Ascending aorta (tissue), 2 donors: ENCODE measurements at regions not wholly inside any gene's neighbourhood (a gene's known extent, or its start where the extent isn't known, plus 50 kb on each side); places are given as distances from the start of the nearest gene placed in this dataset.

Source experiments
- DNase-seq, 2 donors: peaks; one replicate each; pipeline ENCODE4 v3.0.0-alpha.2; 2019; ENCODE audit warnings: low spot score in 2 of 2
- H3K27ac ChIP-seq, 2 donors: fragments of 200-600 bp; sonication (generic); one replicate each; pipeline ENCODE4 v1.5.1; 2016 to 2017; ENCODE audit warnings: mild to moderate bottlenecking in 1 of 2
- H3K27me3 ChIP-seq: fragments of 200-600 bp; sonication (generic); one replicate; pipeline ENCODE4 v1.5.1; 2017
- H3K36me3 ChIP-seq, 2 donors: fragments of 200-600 bp; sonication (generic); one replicate each; pipeline ENCODE4 v1.5.1; 2016
- H3K4me1 ChIP-seq, 2 donors: fragments of 200-600 bp; sonication (generic); one replicate each; pipeline ENCODE4 v1.5.1; 2016 to 2017; ENCODE audit warnings: mild to moderate bottlenecking in 1 of 2
- H3K4me3 ChIP-seq, 2 donors: fragments of 200-600 bp; sonication (generic); one replicate each; pipeline ENCODE4 v1.5.1; 2016 to 2017; ENCODE audit warnings: mild to moderate bottlenecking in 1 of 2
- H3K9me3 ChIP-seq, 2 donors: fragments of 200-600 bp; sonication (generic); one replicate each; pipeline ENCODE4 v1.5.1; 2016
- CTCF ChIP-seq, 3 experiments: fragments of 200-600 bp in 2 of 3; fragments of 450-650 bp in 1 of 3; sonication (generic) in 2 of 3; IDR thresholded peaks; one replicate each; pipeline ENCODE4 v1.5.1; 2016 to 2019; ENCODE audit warnings: antibody characterized with exemption in 3 of 3, mild to moderate bottlenecking in 1 of 3, moderate library complexity in 1 of 3
- intact Hi-C: fragments of 100-400 bp; cut with DNase I; formaldehyde crosslinking; loops from one replicate; pipeline ENCODE4 v1.15.1; 2023

GRCh38 chr3:73808862-73809509 lies 184.2 kb upstream of the PDZRN3 start:
- Histone ChIP-seq H3K27me3 (no peaks in the 10 kb centered on the region), H3K36me3 (no peaks in the 10 kb centered on the region), H3K4me1 (peaks cover 0 to 12% of the 10 kb centered on the region in 2 donors), H3K4me3 (no peak overlapping the region), H3K9me3 (no peaks in the 10 kb centered on the region), H3K27ac (peak overlapping the region in 1 of 2 donors; percentile 10)
- no peak for DNase-seq
- intact Hi-C loops, result no loop called here
- TF ChIP-seq CTCF (IDR thresholded peaks at IDR 0.05), result no peak

- H3K9me3 ChIP-seq, result no peaks in the 10 kb centered on the region
- DNase-seq, result peak; percentile 54 to 91
- intact Hi-C loops, result loop anchor here (1.0 to 2.0 kb wide), 2 partner anchors 19 to 22 kb away; no protein-coding TSS in a partner anchor
- H3K4me3 ChIP-seq, result no peak overlapping the region
- no peaks in the 10 kb centered on the region for H3K27me3 ChIP-seq
- no peaks in the 10 kb centered on the region for H3K36me3 ChIP-seq
- no peak for TF ChIP-seq CTCF (IDR thresholded peaks at IDR 0.05)
- H3K4me1 ChIP-seq, result peaks cover 0 to 23% of the 10 kb centered on the region in 2 donors
- peak overlapping the region; percentile 83 to 89 for H3K27ac ChIP-seq
These were observed 180.7 kb upstream of the PDZRN3 start for GRCh38 chr3:73805435-73805834.

- Histone ChIP-seq H3K36me3 (no peaks in the 10 kb centered on the region), H3K4me1 (peaks cover 0 to 23% of the 10 kb centered on the region in 2 donors), H3K27ac (peak overlapping the region; percentile 83 to 89), H3K9me3 (no peaks in the 10 kb centered on the region), H3K4me3 (no peak overlapping the region), H3K27me3 (no peaks in the 10 kb centered on the region)
- TF ChIP-seq CTCF (IDR thresholded peaks at IDR 0.05), result no peak
- no peak for DNase-seq
- intact Hi-C loops, result loop anchor here (2.0 kb wide), 1 partner anchor 17 kb away; no protein-coding TSS in a partner anchor
These were observed 179.5 kb upstream of the PDZRN3 start for GRCh38 chr3:73804204-73804603.

GRCh38 chr3:73801444-73801843 lies 176.7 kb upstream of the PDZRN3 start:
- DNase-seq, result no peak

GRCh38 chr3:73797311-73797710 lies 172.6 kb upstream of the PDZRN3 start:
- Histone ChIP-seq H3K4me1 (peaks cover 0 to 10% of the 10 kb centered on the region in 2 donors), H3K4me3 (no peak overlapping the region), H3K27ac (no peak overlapping the region), H3K36me3 (no peaks in the 10 kb centered on the region), H3K27me3 (no peaks in the 10 kb centered on the region), H3K9me3 (no peaks in the 10 kb centered on the region)
- no peak for DNase-seq
- intact Hi-C loops, result no loop called here
- TF ChIP-seq CTCF (IDR thresholded peaks at IDR 0.05), result no peak

More at GRCh38 chr3:73801444-73801843, 176.7 kb upstream of the PDZRN3 start:
- Histone ChIP-seq H3K27me3 (no peaks in the 10 kb centered on the region), H3K9me3 (no peaks in the 10 kb centered on the region), H3K4me1 (peaks cover 0 to 20% of the 10 kb centered on the region in 2 donors), H3K4me3 (no peak overlapping the region), H3K36me3 (no peaks in the 10 kb centered on the region), H3K27ac (peak overlapping the region; percentile 1 to 14)
- intact Hi-C loops, result no loop called here
- TF ChIP-seq CTCF (IDR thresholded peaks at IDR 0.05), result no peak
